ENCODE measurements at regions not wholly inside any gene's neighbourhood (a gene's known extent, or its start where the extent isn't known, plus 50 kb on each side); places are given as distances from the start of the nearest gene placed in this dataset.
A peak's percentile ranks its signal among the peaks of the same experiment; 100 is the strongest.
"Not testable (repeated sequence)": the region's sequence is repeated elsewhere in the genome, so short reads cannot be mapped to it uniquely, and the experiment has no call there.

GRCh38 chrX:52585892-52586291 is 68.8 kb downstream of the SSX7 start:
- DNase-seq, result no peak

- no peak for DNase-seq
These were observed 60.8 kb upstream of the XAGE1B start for GRCh38 chrX:52577464-52578173.

- DNase-seq, result no peak
These were observed 60.1 kb upstream of the XAGE1B start for GRCh38 chrX:52576946-52577345.

GRCh38 chrX:52576474-52576873 is 59.6 kb upstream of the XAGE1B start:
- no peak for DNase-seq

GRCh38 chrX:52574416-52575275 is 57.8 kb upstream of the XAGE1B start:
- peak; percentile 11 for DNase-seq

GRCh38 chrX:52568146-52568545 is 51.3 kb upstream of the XAGE1B start:
- not testable (repeated sequence) for DNase-seq

All from activated gamma-delta T cell treated with Interleukin-2 at 50 U/mL for 16 hours (primary cell).